ENCODE measurements at regions not wholly inside any gene's neighbourhood (a gene's known extent, or its start where the extent isn't known, plus 50 kb on each side); places are given as distances from the start of the nearest gene placed in this dataset.

GRCh38 chr6:62819640-62820039 lies 391.6 kb upstream of the FKBP1C start:
- Histone ChIP-seq H3K9me3 (replicated peaks; ENCODE audit: control insufficient read depth, insufficient read depth, low read length) (no peaks in the 10 kb centered on the region), H4K20me1 (replicated peaks; ENCODE audit: control insufficient read depth, extremely low read depth, insufficient read depth, low read length) (no peaks in the 10 kb centered on the region), H3K4me2 (ENCODE audit: insufficient read depth, low read length) (no peak overlapping the region), H3K9ac (replicated peaks; ENCODE audit: extremely low read depth, insufficient read depth, low read length) (no peak overlapping the region), H2AFZ (ENCODE audit: low read depth, low read length) (no peak overlapping the region), H3K79me2 (ENCODE audit: control insufficient read depth, insufficient read depth, low read length) (no peaks in the 10 kb centered on the region), H3K27me3 (ENCODE audit: control insufficient read depth in 2 of 2, insufficient read depth in 2 of 2, low read length in 2 of 2) (no peaks in the 10 kb centered on the region), H3K9me1 (replicated peaks; ENCODE audit: control insufficient read depth, extremely low read depth, insufficient read depth, low read length) (no peaks in the 10 kb centered on the region), H3K4me3 (replicated peaks in 1 of 3; ENCODE audit: insufficient read depth in 1 of 3, low read depth in 1 of 3, low read length in 3 of 3) (no peak overlapping the region), H3K36me3 (ENCODE audit: control insufficient read depth in 2 of 2, extremely low read depth in 1 of 2, insufficient read depth in 2 of 2, low read length in 2 of 2) (no peaks in the 10 kb centered on the region), H3K4me1 (ENCODE audit: control insufficient read depth, extremely low read depth, insufficient read depth, low read length) (no peaks in the 10 kb centered on the region), H3K27ac (ENCODE audit: insufficient read depth, low read depth, low read length) (no peak overlapping the region)
- no TSS peak for BruUV-seq (replicated peaks)
- TF ChIP-seq EZH2 (IDR thresholded peaks at IDR 0.05; ENCODE audit: borderline replicate concordance, low read depth, low read length, severe bottlenecking) (no peak), CTCF (IDR thresholded peaks at IDR 0.05; ENCODE audit: extremely low read depth in 1 of 2, insufficient read depth in 1 of 2, low read depth in 1 of 2, low read length in 2 of 2) (no peak), GATA2 (IDR thresholded peaks at IDR 0.05; ENCODE audit: insufficient read depth, insufficient read length, low read depth, low read length) (no peak), JUN (IDR thresholded peaks at IDR 0.05; ENCODE audit: borderline replicate concordance, insufficient read depth, insufficient read length, low read depth) (no peak), POLR2AphosphoS5 (IDR thresholded peaks at IDR 0.05; ENCODE audit: insufficient read depth, low read depth, low read length) (no peak), FOS (IDR thresholded peaks at IDR 0.05; ENCODE audit: borderline replicate concordance, insufficient read depth, low read length) (no peak)
- ChIA-PET CTCF (no interaction called here), POLR2A (no interaction called here)
- DNase-seq (ENCODE audit: low read depth, low spot score) (no peak), FAIRE-seq (no peak)
- intact Hi-C loops (cut with micrococcal nuclease), result no loop called here
- dilution Hi-C loops (cut with MboI; ENCODE audit: extremely low pct_ligation_motif_present, low sequenced_read_pairs), result no loop called here
